Panc1 (cell line): ENCODE measurements at regions not wholly inside any gene's neighbourhood (a gene's known extent, or its start where the extent isn't known, plus 50 kb on each side); places are given as distances from the start of the nearest gene placed in this dataset.

Source experiments
- ATAC-seq: fragments of 200-7000 bp; cut with Tn5 transposase; 2 replicates; pipeline ENCODE4 v1.9.1; 2020; ENCODE audit warnings: mild to moderate bottlenecking, moderate library complexity
- BruUV-seq: library from RNA; stranded (reverse); fragments of 400-500 nt; replicated peaks from 2 replicates; lab custom pipeline; 2021; lab: Mats Ljungman, UMichigan
- CTCF ChIA-PET: fragments of 300-600 bp; sonication (Branson Sonifier 250); formaldehyde crosslinking; loops from one replicate; lab custom pipeline; 2022; ENCODE audit warnings: antibody characterized with exemption; lab: Charles Lee
- POLR2A ChIA-PET: fragments of 300-600 bp; sonication (Branson Sonifier 250); formaldehyde crosslinking; loops from one replicate; lab custom pipeline; 2022; ENCODE audit warnings: antibody characterized with exemption; lab: Charles Lee
- DNase-seq: peaks from one replicate; pipeline ENCODE4 v3.0.0-alpha.2; 2010; ENCODE audit warnings: low read depth, low spot score
- H3K27ac ChIP-seq: 2 replicates; pipeline ENCODE4 v1.5.1; 2011; ENCODE audit warnings: mild to moderate bottlenecking, low read length, inconsistent platforms
- H3K27me3 ChIP-seq: fragments of 200-500 bp; sonication (Bioruptor generic); 2 replicates; pipeline ENCODE4 v1.6.0; 2014; ENCODE audit warnings: low read length, inconsistent platforms; ENCODE audit not compliant: control insufficient read depth, insufficient read depth
- H3K36me3 ChIP-seq: fragments of 200-500 bp; sonication (Bioruptor generic); 2 replicates; pipeline ENCODE4 v1.5.1; 2014; ENCODE audit warnings: inconsistent platforms, mild to moderate bottlenecking, low read length, moderate library complexity; ENCODE audit not compliant: control insufficient read depth, insufficient read depth
- H3K4me1 ChIP-seq: 2 replicates; pipeline ENCODE4 v1.5.1; 2011; ENCODE audit warnings: inconsistent platforms, mild to moderate bottlenecking, low read length, moderate library complexity; ENCODE audit not compliant: control insufficient read depth, insufficient read depth
- H3K4me3 ChIP-seq, 2 experiments: 2 replicates each; pipeline ENCODE4 v1.5.1; 2011 to 2012; ENCODE audit warnings: low read depth in 2 of 2, low read length in 2 of 2, mild to moderate bottlenecking in 2 of 2, inconsistent platforms in 1 of 2, moderate library complexity in 1 of 2
- H3K9me3 ChIP-seq: fragments of 200-500 bp; sonication (Bioruptor generic); 2 replicates; pipeline ENCODE4 v1.5.1; 2014; ENCODE audit warnings: low read depth, mild to moderate bottlenecking, inconsistent platforms, low read length, moderate library complexity; ENCODE audit not compliant: control insufficient read depth, insufficient read depth
- CTCF ChIP-seq: fragments of 450-650 bp; IDR thresholded peaks from 2 replicates; pipeline ENCODE4 v1.5.1; 2017; ENCODE audit warnings: mild to moderate bottlenecking
- POLR2AphosphoS5 ChIP-seq: IDR thresholded peaks from 2 replicates; pipeline ENCODE4 v1.6.1; 2012; ENCODE audit warnings: mild to moderate bottlenecking, low read depth, low read length, moderate library complexity
- REST ChIP-seq, 2 experiments: IDR thresholded peaks; 2 replicates each; pipeline ENCODE4 v1.6.1; 2011 to 2012; ENCODE audit warnings: low read depth in 2 of 2, control low read depth in 1 of 2, low read length in 1 of 2, mild to moderate bottlenecking in 1 of 2, moderate library complexity in 1 of 2; ENCODE audit not compliant: insufficient read depth in 1 of 2
- SIN3A ChIP-seq: IDR thresholded peaks from 2 replicates; pipeline ENCODE4 v1.6.1; 2012; ENCODE audit warnings: low read depth, mild to moderate bottlenecking, low read length, moderate library complexity, borderline replicate concordance; ENCODE audit not compliant: insufficient read depth
- TCF7L2 ChIP-seq: IDR thresholded peaks from 2 replicates; pipeline ENCODE4 v1.6.1; 2011; ENCODE audit warnings: mild to moderate bottlenecking, low read depth, low read length, inconsistent platforms
- in situ Hi-C: cut with HindIII; loops from 2 replicates; pipeline ENCODE4 v1.10.0; 2016; ENCODE audit warnings: low sequenced_read_pairs, low pct_unique_long_range_greater_than_20kb
- intact Hi-C: fragments of 100-400 bp; cut with micrococcal nuclease; formaldehyde crosslinking; loops from one replicate; pipeline ENCODE4 v1.10.0; 2022; ENCODE audit not compliant: unreplicated experiment

GRCh38 chr13:64506246-64506645, 2723.9 kb downstream of the PCDH9 start:
- ATAC-seq (no peak), DNase-seq (no peak)
- POLR2A ChIA-PET: no interaction called here
- no peaks in the 10 kb centered on the region for H3K27me3 ChIP-seq
- no peaks in the 10 kb centered on the region for H3K4me1 ChIP-seq
- intact Hi-C loops: no loop called here
- no TSS peak for BruUV-seq
- TF ChIP-seq POLR2AphosphoS5 (no peak), REST (IDR thresholded peaks at IDR 0.05; ENCODE audit: insufficient read depth in 1 of 2, low read depth in 2 of 2, low read length in 1 of 2) (no peak), CTCF (no peak)
- in situ Hi-C loops: no loop called here
- H3K4me3 ChIP-seq: no peak overlapping the region
- no peaks in the 10 kb centered on the region for H3K9me3 ChIP-seq
- CTCF ChIA-PET: no interaction called here
- H3K36me3 ChIP-seq: no peaks in the 10 kb centered on the region
- no peak overlapping the region for H3K27ac ChIP-seq

GRCh38 chr13:64505336-64505910, 2724.7 kb downstream of the PCDH9 start:
- H3K27me3 ChIP-seq: no peaks in the 10 kb centered on the region
- DNase-seq (no peak), ATAC-seq (no peak)
- H3K9me3 ChIP-seq: no peaks in the 10 kb centered on the region
- H3K36me3 ChIP-seq: no peaks in the 10 kb centered on the region
- no peak overlapping the region for H3K27ac ChIP-seq
- in situ Hi-C loops (no loop called here), intact Hi-C loops (no loop called here)
- no peaks in the 10 kb centered on the region for H3K4me1 ChIP-seq
- BruUV-seq: no TSS peak
- POLR2A ChIA-PET: no interaction called here
- no peak overlapping the region for H3K4me3 ChIP-seq
- TF ChIP-seq SIN3A: no peak
- no peak for TF ChIP-seq CTCF
- TF ChIP-seq REST (IDR thresholded peaks at IDR 0.05; ENCODE audit: insufficient read depth in 1 of 2, low read depth in 2 of 2, low read length in 1 of 2): no peak
- TF ChIP-seq TCF7L2: no peak
- CTCF ChIA-PET: no interaction called here
